Stimulated activated effector memory CD8-positive, alpha-beta T cell treated with anti-CD3 and anti-CD28 coated beads, Interleukin-12 subunit alpha, Interleukin-12 subunit beta, amount 100 ng/mL, for 72 hours (primary cell): ENCODE measurements at regions not wholly inside any gene's neighbourhood (a gene's known extent, or its start where the extent isn't known, plus 50 kb on each side); places are given as distances from the start of the nearest gene placed in this dataset.

Experiments
- ATAC-seq: fragments of 150-1000 bp; cut with Tn5 transposase; 2 replicates; pipeline ENCODE4 v1.10.0; 2021
- DNase-seq, 2 donors: peaks; one replicate each; pipeline ENCODE4 v3.0.0; 2021 to 2022; ENCODE audit warnings: low spot score in 2 of 2
- H3K27ac Mint-ChIP-seq: one replicate; pipeline ENCODE4 v1.8.0; 2022; ENCODE audit warnings: mild to moderate bottlenecking, mixed read lengths
- H3K36me3 Mint-ChIP-seq: one replicate; pipeline ENCODE4 v1.8.0; 2022; ENCODE audit warnings: mild to moderate bottlenecking, mixed read lengths
- H3K4me1 Mint-ChIP-seq: one replicate; pipeline ENCODE4 v1.8.0; 2022; ENCODE audit warnings: mixed read lengths
- H3K4me3 Mint-ChIP-seq: one replicate; pipeline ENCODE4 v1.8.0; 2022; ENCODE audit warnings: mild to moderate bottlenecking, mixed read lengths
- H3K9me3 Mint-ChIP-seq: one replicate; pipeline ENCODE4 v1.8.0; 2022; ENCODE audit warnings: mixed read lengths

GRCh38 chr6:144335311-144335861 lies 50.3 kb downstream of the UTRN start:
- no peaks in the 10 kb centered on the region for H3K9me3 Mint-ChIP-seq
- H3K4me1 Mint-ChIP-seq, result peaks cover 46% of the 10 kb centered on the region
- ATAC-seq (no peak), DNase-seq (no peak)
- no peaks in the 10 kb centered on the region for H3K36me3 Mint-ChIP-seq
- peak overlapping the region; percentile 64 for H3K4me3 Mint-ChIP-seq
- peak overlapping the region; percentile 83 for H3K27ac Mint-ChIP-seq

- Mint-ChIP-seq H3K4me1 (peaks cover 42% of the 10 kb centered on the region), H3K4me3 (peak overlapping the region; percentile 64), H3K9me3 (no peaks in the 10 kb centered on the region), H3K27ac (peak overlapping the region; percentile 83), H3K36me3 (no peaks in the 10 kb centered on the region)
- no peak for DNase-seq
- peak; percentile 87 for ATAC-seq
Measured at GRCh38 chr6:144335914-144336313, 50.8 kb downstream of the UTRN start.

- ATAC-seq (no peak), DNase-seq (no peak)
- Mint-ChIP-seq H3K4me1 (peaks cover 47% of the 10 kb centered on the region), H3K27ac (peak overlapping the region; percentile 59), H3K9me3 (no peaks in the 10 kb centered on the region), H3K4me3 (no peak overlapping the region), H3K36me3 (no peaks in the 10 kb centered on the region)
Measured at GRCh38 chr6:144336900-144337299, 51.8 kb downstream of the UTRN start.

- Mint-ChIP-seq H3K4me1 (peaks cover 62% of the 10 kb centered on the region), H3K36me3 (no peaks in the 10 kb centered on the region), H3K4me3 (no peak overlapping the region), H3K27ac (no peak overlapping the region), H3K9me3 (no peaks in the 10 kb centered on the region)
- DNase-seq (no peak), ATAC-seq (no peak)
Measured at GRCh38 chr6:144338474-144338873, 53.3 kb downstream of the UTRN start.

- no peak overlapping the region for H3K27ac Mint-ChIP-seq
- peaks cover 68% of the 10 kb centered on the region for H3K4me1 Mint-ChIP-seq
- no peaks in the 10 kb centered on the region for H3K9me3 Mint-ChIP-seq
- ATAC-seq, result no peak
- H3K4me3 Mint-ChIP-seq, result no peak overlapping the region
- H3K36me3 Mint-ChIP-seq, result no peaks in the 10 kb centered on the region
- DNase-seq, result no peak
Measured at GRCh38 chr6:144338951-144339700, 54.0 kb downstream of the UTRN start.

GRCh38 chr6:144339859-144340452 lies 54.8 kb downstream of the UTRN start:
- H3K36me3 Mint-ChIP-seq, result no peaks in the 10 kb centered on the region
- H3K4me3 Mint-ChIP-seq, result no peak overlapping the region
- DNase-seq (no peak), ATAC-seq (no peak)
- no peak overlapping the region for H3K27ac Mint-ChIP-seq
- H3K4me1 Mint-ChIP-seq, result peaks cover 68% of the 10 kb centered on the region
- no peaks in the 10 kb centered on the region for H3K9me3 Mint-ChIP-seq

- Mint-ChIP-seq H3K4me3 (no peak overlapping the region), H3K27ac (no peak overlapping the region), H3K9me3 (no peaks in the 10 kb centered on the region), H3K36me3 (no peaks in the 10 kb centered on the region), H3K4me1 (peaks cover 68% of the 10 kb centered on the region)
- DNase-seq (no peak), ATAC-seq (no peak)
Measured at GRCh38 chr6:144340541-144341371, 55.6 kb downstream of the UTRN start.

- no peak for DNase-seq
- H3K36me3 Mint-ChIP-seq, result no peaks in the 10 kb centered on the region
- peaks cover 64% of the 10 kb centered on the region for H3K4me1 Mint-ChIP-seq
- H3K27ac Mint-ChIP-seq, result peak overlapping the region; percentile 89
- H3K4me3 Mint-ChIP-seq, result no peak overlapping the region
- no peaks in the 10 kb centered on the region for H3K9me3 Mint-ChIP-seq
- ATAC-seq, result no peak
Measured at GRCh38 chr6:144341831-144342527, 56.8 kb downstream of the UTRN start.

- H3K36me3 Mint-ChIP-seq, result no peaks in the 10 kb centered on the region
- peaks cover 2% of the 10 kb centered on the region for H3K9me3 Mint-ChIP-seq
- H3K4me1 Mint-ChIP-seq, result peaks cover 69% of the 10 kb centered on the region
- H3K27ac Mint-ChIP-seq, result peak overlapping the region; percentile 89
- peak overlapping the region; percentile 75 for H3K4me3 Mint-ChIP-seq
- DNase-seq (peak in 1 of 2 donors; percentile 71), ATAC-seq (peak; percentile 80)
Measured at GRCh38 chr6:144343701-144344428, 58.7 kb downstream of the UTRN start.

GRCh38 chr6:144344646-144345045 lies 59.5 kb downstream of the UTRN start:
- Mint-ChIP-seq H3K9me3 (peaks cover 2% of the 10 kb centered on the region), H3K4me3 (peak overlapping the region; percentile 75)

GRCh38 chr6:144345451-144345850 lies 60.3 kb downstream of the UTRN start:
- peaks cover 79% of the 10 kb centered on the region for H3K4me1 Mint-ChIP-seq
- H3K36me3 Mint-ChIP-seq, result no peaks in the 10 kb centered on the region
- H3K9me3 Mint-ChIP-seq, result peaks cover 2% of the 10 kb centered on the region
- H3K27ac Mint-ChIP-seq, result peak overlapping the region; percentile 89
- ATAC-seq (no peak), DNase-seq (no peak)
- peak overlapping the region; percentile 75 for H3K4me3 Mint-ChIP-seq

More at GRCh38 chr6:144344646-144345045, 59.5 kb downstream of the UTRN start:
- DNase-seq (no peak), ATAC-seq (peak; percentile 86)
- peaks cover 72% of the 10 kb centered on the region for H3K4me1 Mint-ChIP-seq
- H3K36me3 Mint-ChIP-seq, result no peaks in the 10 kb centered on the region
- peak overlapping the region; percentile 89 for H3K27ac Mint-ChIP-seq

GRCh38 chr6:144346719-144347447 lies 61.7 kb downstream of the UTRN start:
- H3K4me3 Mint-ChIP-seq, result peak overlapping the region; percentile 69
- no peaks in the 10 kb centered on the region for H3K36me3 Mint-ChIP-seq
- peaks cover 2% of the 10 kb centered on the region for H3K9me3 Mint-ChIP-seq
- H3K4me1 Mint-ChIP-seq, result peaks cover 88% of the 10 kb centered on the region
- no peak for DNase-seq
- ATAC-seq, result peak; percentile 40
- peak overlapping the region; percentile 93 for H3K27ac Mint-ChIP-seq

GRCh38 chr6:144347448-144347759 lies 62.3 kb downstream of the UTRN start:
- DNase-seq (no peak), ATAC-seq (no peak)
- peak overlapping the region; percentile 69 for H3K4me3 Mint-ChIP-seq
- peak overlapping the region; percentile 93 for H3K27ac Mint-ChIP-seq
- peaks cover 2% of the 10 kb centered on the region for H3K9me3 Mint-ChIP-seq
- peaks cover 88% of the 10 kb centered on the region for H3K4me1 Mint-ChIP-seq
- no peaks in the 10 kb centered on the region for H3K36me3 Mint-ChIP-seq

GRCh38 chr6:144347933-144348332 lies 62.8 kb downstream of the UTRN start:
- ATAC-seq (no peak), DNase-seq (no peak)
- Mint-ChIP-seq H3K27ac (peak overlapping the region; percentile 93), H3K4me3 (peak overlapping the region; percentile 69), H3K4me1 (peaks cover 88% of the 10 kb centered on the region), H3K36me3 (no peaks in the 10 kb centered on the region), H3K9me3 (peaks cover 2% of the 10 kb centered on the region)
